ENCODE measurements at regions not wholly inside any gene's neighbourhood (a gene's known extent, or its start where the extent isn't known, plus 50 kb on each side); places are given as distances from the start of the nearest gene placed in this dataset.

- TF ChIP-seq CSRNP3 (CRISPR knock-in tag; IDR thresholded peaks at IDR 0.05) (no peak), TSHZ2 (CRISPR knock-in tag; IDR thresholded peaks at IDR 0.05) (no peak), CREB5 (CRISPR knock-in tag; IDR thresholded peaks at IDR 0.05; ENCODE audit: low read depth) (no peak)
Observed at GRCh38 chr15:57780471-57780870, 74.0 kb downstream of the POLR2M start.

GRCh38 chr15:57782731-57783130, 76.2 kb downstream of the POLR2M start:
- ATAC-seq = no peak
- TF ChIP-seq TCF4 (CRISPR knock-in tag; IDR thresholded peaks at IDR 0.05; ENCODE audit: borderline replicate concordance) (no peak), GLIS3 (CRISPR knock-in tag; IDR thresholded peaks at IDR 0.05) (no peak), ZNF8 (CRISPR knock-in tag; IDR thresholded peaks at IDR 0.05) (no peak), ZFP3 (CRISPR knock-in tag; IDR thresholded peaks at IDR 0.05) (no peak), OSR1 (CRISPR knock-in tag; IDR thresholded peaks at IDR 0.05) (no peak), ISL1 (CRISPR knock-in tag; IDR thresholded peaks at IDR 0.05) (no peak), CREB5 (CRISPR knock-in tag; IDR thresholded peaks at IDR 0.05; ENCODE audit: low read depth) (no peak), BACH2 (CRISPR knock-in tag; IDR thresholded peaks at IDR 0.05; ENCODE audit: borderline replicate concordance) (no peak), SNAI2 (CRISPR knock-in tag; IDR thresholded peaks at IDR 0.05) (no peak), CSRNP3 (CRISPR knock-in tag; IDR thresholded peaks at IDR 0.05) (no peak), POU6F1 (CRISPR knock-in tag; IDR thresholded peaks at IDR 0.05; ENCODE audit: borderline replicate concordance, low read depth) (no peak)

More at GRCh38 chr15:57780471-57780870, 74.0 kb downstream of the POLR2M start:
- ATAC-seq = no peak

- ATAC-seq = no peak
- TF ChIP-seq ISL1 (CRISPR knock-in tag; IDR thresholded peaks at IDR 0.05) (no peak), TCF4 (CRISPR knock-in tag; IDR thresholded peaks at IDR 0.05; ENCODE audit: borderline replicate concordance) (no peak), BACH2 (CRISPR knock-in tag; IDR thresholded peaks at IDR 0.05; ENCODE audit: borderline replicate concordance) (no peak), POU6F1 (CRISPR knock-in tag; IDR thresholded peaks at IDR 0.05; ENCODE audit: borderline replicate concordance, low read depth) (no peak), CSRNP3 (CRISPR knock-in tag; IDR thresholded peaks at IDR 0.05) (no peak), ZNF70 (CRISPR knock-in tag; IDR thresholded peaks at IDR 0.05) (no peak), ZNF565 (CRISPR knock-in tag; conservative IDR thresholded peaks at IDR 0.05; ENCODE audit: low read depth) (no peak), ESRRG (CRISPR knock-in tag; IDR thresholded peaks at IDR 0.05) (no peak), GLIS3 (CRISPR knock-in tag; IDR thresholded peaks at IDR 0.05) (no peak), CSDC2 (CRISPR knock-in tag; IDR thresholded peaks at IDR 0.05) (no peak), ZFP30 (CRISPR knock-in tag; IDR thresholded peaks at IDR 0.05) (no peak), ZNF8 (CRISPR knock-in tag; IDR thresholded peaks at IDR 0.05) (no peak), PPARA (CRISPR knock-in tag; IDR thresholded peaks at IDR 0.05; ENCODE audit: borderline replicate concordance) (no peak)
Observed at GRCh38 chr15:57784081-57784511, 77.6 kb downstream of the POLR2M start.
